ENCODE measurements at regions not wholly inside any gene's neighbourhood (a gene's known extent, or its start where the extent isn't known, plus 50 kb on each side); places are given as distances from the start of the nearest gene placed in this dataset.

DNA sequence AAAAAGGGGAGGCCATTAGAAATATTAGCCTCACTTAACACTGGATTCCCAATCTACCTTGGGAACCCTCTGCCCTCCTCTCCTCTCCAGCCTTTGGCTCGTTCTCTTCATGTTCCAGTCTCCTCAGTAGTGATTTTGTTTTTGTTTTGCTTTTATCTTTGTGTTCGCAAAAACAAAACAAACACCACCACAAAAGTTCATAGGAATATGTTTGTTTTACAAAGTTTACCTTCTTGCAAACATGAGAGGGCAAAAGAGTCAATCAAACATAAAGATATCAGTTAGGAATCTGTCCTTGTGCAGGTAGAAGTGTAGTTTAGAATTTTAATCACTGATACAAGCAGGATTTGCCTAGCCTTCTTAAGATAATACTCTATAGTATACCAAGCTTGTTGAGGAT lies 179.7 kb upstream of the GUCY1A2 start:
- TF ChIP-seq EZH2 (IDR thresholded peaks at IDR 0.05; ENCODE audit: insufficient read depth, poor library complexity, severe bottlenecking) (no peak), EZH2phosphoT487 (IDR thresholded peaks at IDR 0.05; ENCODE audit: insufficient read depth, low read depth) (no peak)
